ENCODE measurements at regions not wholly inside any gene's neighbourhood (a gene's known extent, or its start where the extent isn't known, plus 50 kb on each side); places are given as distances from the start of the nearest gene placed in this dataset.

GRCh38 chr2:138255670-138256069 is 245.9 kb upstream of the SPOPL start:
- Histone ChIP-seq H3K4me1 (no peaks in the 10 kb centered on the region), H3K27me3 (no peaks in the 10 kb centered on the region), H3K36me3 (no peaks in the 10 kb centered on the region), H3K4me3 (no peak overlapping the region), H3K9me3 (peaks cover 0 to 6% of the 10 kb centered on the region in 2 donors), H3K27ac (no peak overlapping the region)
- intact Hi-C loops (cut with DNase I; ENCODE audit: low total_unique reads), result no loop called here
- DNase-seq, result no peak
- TF ChIP-seq CTCF (IDR thresholded peaks at IDR 0.05) (no peak), POLR2A (IDR thresholded peaks at IDR 0.05) (no peak)

GRCh38 chr2:138267161-138267901 is 234.2 kb upstream of the SPOPL start:
- Histone ChIP-seq H3K4me1 (no peaks in the 10 kb centered on the region), H3K27me3 (no peaks in the 10 kb centered on the region), H3K27ac (no peak overlapping the region), H3K4me3 (no peak overlapping the region), H3K9me3 (no peaks in the 10 kb centered on the region), H3K36me3 (no peaks in the 10 kb centered on the region)
- intact Hi-C loops (cut with DNase I; ENCODE audit: low total_unique reads), result no loop called here
- DNase-seq, result no peak
- TF ChIP-seq CTCF (IDR thresholded peaks at IDR 0.05), result no peak
- TF ChIP-seq POLR2A (IDR thresholded peaks at IDR 0.05), result no peak

- Histone ChIP-seq H3K27ac (no peak overlapping the region), H3K36me3 (no peaks in the 10 kb centered on the region), H3K27me3 (no peaks in the 10 kb centered on the region), H3K4me3 (no peak overlapping the region), H3K4me1 (no peaks in the 10 kb centered on the region), H3K9me3 (no peaks in the 10 kb centered on the region)
- DNase-seq, result no peak
- intact Hi-C loops (cut with DNase I; ENCODE audit: low total_unique reads), result no loop called here
- TF ChIP-seq POLR2A (IDR thresholded peaks at IDR 0.05), result no peak
- TF ChIP-seq CTCF (IDR thresholded peaks at IDR 0.05), result no peak
Observed at GRCh38 chr2:138267902-138268254, 233.7 kb upstream of the SPOPL start.

- Histone ChIP-seq H3K36me3 (no peaks in the 10 kb centered on the region), H3K4me3 (no peak overlapping the region)
Observed at GRCh38 chr2:138269765-138270164, 231.8 kb upstream of the SPOPL start.

GRCh38 chr2:138271467-138271866 is 230.1 kb upstream of the SPOPL start:
- H3K27ac ChIP-seq, result no peak overlapping the region
- no peaks in the 10 kb centered on the region for H3K4me1 ChIP-seq
- H3K9me3 ChIP-seq, result no peaks in the 10 kb centered on the region
- H3K4me3 ChIP-seq, result no peak overlapping the region
- TF ChIP-seq POLR2A (IDR thresholded peaks at IDR 0.05) (no peak), CTCF (IDR thresholded peaks at IDR 0.05) (no peak)
- H3K36me3 ChIP-seq, result no peaks in the 10 kb centered on the region
- intact Hi-C loops (cut with DNase I; ENCODE audit: low total_unique reads), result no loop called here
- H3K27me3 ChIP-seq, result no peaks in the 10 kb centered on the region
- no peak for DNase-seq

More at GRCh38 chr2:138269765-138270164, 231.8 kb upstream of the SPOPL start:
- intact Hi-C loops (cut with DNase I; ENCODE audit: low total_unique reads), result no loop called here
- no peak for TF ChIP-seq CTCF (IDR thresholded peaks at IDR 0.05)
- TF ChIP-seq POLR2A (IDR thresholded peaks at IDR 0.05), result no peak
- H3K9me3 ChIP-seq, result no peaks in the 10 kb centered on the region
- H3K27me3 ChIP-seq, result no peaks in the 10 kb centered on the region
- no peak overlapping the region for H3K27ac ChIP-seq
- no peaks in the 10 kb centered on the region for H3K4me1 ChIP-seq
- no peak for DNase-seq

Measured in uterus (tissue), 3 donors.